ENCODE measurements at regions not wholly inside any gene's neighbourhood (a gene's known extent, or its start where the extent isn't known, plus 50 kb on each side); places are given as distances from the start of the nearest gene placed in this dataset.

DNA sequence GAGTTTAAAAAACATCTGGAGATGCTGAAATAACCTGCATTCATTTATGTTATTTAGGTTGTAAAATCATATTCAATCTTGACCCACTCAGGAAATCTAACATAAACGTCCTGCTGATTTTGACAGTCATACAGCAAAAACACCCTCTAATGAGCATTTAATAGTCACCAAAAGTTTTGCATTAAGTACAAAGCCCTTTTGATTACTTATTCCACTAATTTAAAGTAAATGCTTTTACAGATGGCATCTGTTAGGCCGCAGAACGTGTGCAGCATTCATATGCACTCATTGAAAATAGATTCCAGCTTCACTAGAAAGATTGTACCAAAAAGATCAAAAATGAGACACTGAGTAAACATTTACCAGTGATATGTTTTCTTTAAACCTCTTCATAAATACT, 1295.1 kb downstream of the EFNB2 start:
- no peak overlapping the region for H3K4me2 ChIP-seq
- H3K27ac ChIP-seq: no peak overlapping the region
- H4K20me1 ChIP-seq (ENCODE audit: insufficient read depth, poor library complexity, severe bottlenecking): no peaks in the 10 kb centered on the region
- 59% methylated on average over 3 of the region's 3 CpGs for WGBS (ENCODE audit: low lambda C conversion rate, missing lambda C conversion rate)
- DNase-seq (ENCODE audit: low spot score): no peak
- no peak for TF ChIP-seq CTCF (IDR thresholded peaks at IDR 0.05; ENCODE audit: poor library complexity)
- H3K27me3 ChIP-seq: no peaks in the 10 kb centered on the region
- H3K36me3 ChIP-seq (replicated peaks; ENCODE audit: insufficient read depth, low read depth): no peaks in the 10 kb centered on the region
- H3K9me2 ChIP-seq (replicated peaks; ENCODE audit: insufficient read depth): no peaks in the 10 kb centered on the region
- H3K79me2 ChIP-seq: no peaks in the 10 kb centered on the region
- peak overlapping the region; percentile 40 for H2AFZ ChIP-seq
- no peak overlapping the region for H3K4me3 ChIP-seq
- H3K4me1 ChIP-seq (ENCODE audit: insufficient read depth): no peaks in the 10 kb centered on the region
- no peaks in the 10 kb centered on the region for H3K9me3 ChIP-seq (ENCODE audit: low read depth)

GRCh38 chr13:105232439-105232838, 1303.0 kb downstream of the EFNB2 start:
- Histone ChIP-seq H3K27ac (no peak overlapping the region), H3K9me2 (replicated peaks; ENCODE audit: insufficient read depth) (no peaks in the 10 kb centered on the region), H4K20me1 (ENCODE audit: insufficient read depth, poor library complexity, severe bottlenecking) (no peaks in the 10 kb centered on the region), H3K4me2 (peak overlapping the region; percentile 61), H3K4me3 (no peak overlapping the region), H3K4me1 (ENCODE audit: insufficient read depth) (no peaks in the 10 kb centered on the region), H3K9me3 (ENCODE audit: low read depth) (no peaks in the 10 kb centered on the region), H3K27me3 (no peaks in the 10 kb centered on the region), H3K36me3 (replicated peaks; ENCODE audit: insufficient read depth, low read depth) (no peaks in the 10 kb centered on the region), H3K79me2 (no peaks in the 10 kb centered on the region), H2AFZ (no peak overlapping the region)
- TF ChIP-seq EZH2phosphoT487 (IDR thresholded peaks at IDR 0.05; ENCODE audit: low read depth, severe bottlenecking, unreplicated experiment): no peak
- DNase-seq (ENCODE audit: low spot score): peak; percentile 14
- 42% methylated on average over 5 of the region's 5 CpGs for WGBS (ENCODE audit: low lambda C conversion rate, missing lambda C conversion rate)

DNA sequence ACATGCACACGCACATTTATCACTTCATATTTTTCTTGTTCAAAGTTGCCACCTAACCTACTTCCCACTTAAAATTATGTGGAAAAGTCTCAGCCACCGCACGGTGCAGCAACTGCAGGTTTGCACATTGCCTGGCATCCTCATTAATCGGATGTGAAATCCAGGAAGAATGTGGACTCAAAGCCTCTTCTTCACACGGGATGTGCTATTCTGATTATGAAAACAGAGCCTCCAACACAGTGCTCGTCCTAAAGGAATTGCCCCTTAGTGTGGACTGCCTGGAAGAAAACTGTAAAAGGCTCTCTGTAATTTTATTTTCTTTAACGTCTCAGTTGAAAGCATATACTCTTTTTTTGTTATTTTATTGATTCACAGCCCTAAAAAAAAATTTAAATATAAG, 1303.5 kb downstream of the EFNB2 start:
- H3K79me2 ChIP-seq: no peaks in the 10 kb centered on the region
- H3K36me3 ChIP-seq (replicated peaks; ENCODE audit: insufficient read depth, low read depth): no peaks in the 10 kb centered on the region
- no peak for TF ChIP-seq CTCF (IDR thresholded peaks at IDR 0.05; ENCODE audit: poor library complexity)
- TF ChIP-seq EZH2 (IDR thresholded peaks at IDR 0.05; ENCODE audit: borderline replicate concordance): no peak
- no peak for TF ChIP-seq EZH2phosphoT487 (IDR thresholded peaks at IDR 0.05; ENCODE audit: low read depth, severe bottlenecking, unreplicated experiment)
- H3K4me3 ChIP-seq: no peak overlapping the region
- no peaks in the 10 kb centered on the region for H3K9me2 ChIP-seq (replicated peaks; ENCODE audit: insufficient read depth)
- 64% methylated on average over 7 of the region's 7 CpGs for WGBS (ENCODE audit: low lambda C conversion rate, missing lambda C conversion rate)
- no peaks in the 10 kb centered on the region for H3K9me3 ChIP-seq (ENCODE audit: low read depth)
- no peak overlapping the region for H3K27ac ChIP-seq
- no peaks in the 10 kb centered on the region for H3K4me1 ChIP-seq (ENCODE audit: insufficient read depth)
- no peaks in the 10 kb centered on the region for H4K20me1 ChIP-seq (ENCODE audit: insufficient read depth, poor library complexity, severe bottlenecking)
- DNase-seq (ENCODE audit: low spot score): no peak
- no peak overlapping the region for H3K4me2 ChIP-seq
- no peaks in the 10 kb centered on the region for H3K27me3 ChIP-seq
- H2AFZ ChIP-seq: no peak overlapping the region

- 90% methylated on average over 2 of the region's 2 CpGs for WGBS (ENCODE audit: low lambda C conversion rate, missing lambda C conversion rate)
- H3K27ac ChIP-seq: no peak overlapping the region
Measured at GRCh38 chr13:105231579-105231978, 1303.9 kb downstream of the EFNB2 start.

DNA sequence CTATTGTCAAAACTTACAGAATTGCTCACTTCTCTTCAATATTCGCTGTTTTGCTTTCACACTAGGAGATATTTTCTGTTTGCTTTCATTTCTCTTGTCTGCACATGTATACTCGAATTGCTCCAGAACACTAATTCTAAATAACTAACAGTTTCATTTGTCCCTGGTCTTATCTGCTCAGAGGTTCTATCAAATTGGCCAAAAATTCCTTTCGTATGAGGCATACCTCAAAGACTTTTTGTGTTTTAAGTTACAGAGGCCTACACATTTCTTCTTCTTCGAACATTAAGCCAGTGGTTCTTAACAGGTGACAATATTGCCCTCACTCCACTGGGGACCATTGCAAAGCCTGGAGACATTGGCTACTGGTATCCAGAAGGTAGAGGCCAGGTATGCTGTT, 1314.6 kb downstream of the EFNB2 start:
- H3K9me3 ChIP-seq (ENCODE audit: low read depth): no peaks in the 10 kb centered on the region
- H3K4me2 ChIP-seq: no peak overlapping the region
- H3K27ac ChIP-seq: no peak overlapping the region
- no peaks in the 10 kb centered on the region for H4K20me1 ChIP-seq (ENCODE audit: insufficient read depth, poor library complexity, severe bottlenecking)
- H3K27me3 ChIP-seq: no peaks in the 10 kb centered on the region
- H3K9me2 ChIP-seq (replicated peaks; ENCODE audit: insufficient read depth): no peaks in the 10 kb centered on the region
- H3K4me1 ChIP-seq (ENCODE audit: insufficient read depth): no peaks in the 10 kb centered on the region
- no peak overlapping the region for H2AFZ ChIP-seq
- WGBS (ENCODE audit: low lambda C conversion rate, missing lambda C conversion rate): 86% methylated on average over 4 of the region's 4 CpGs
- H3K36me3 ChIP-seq (replicated peaks; ENCODE audit: insufficient read depth, low read depth): no peaks in the 10 kb centered on the region
- DNase-seq (ENCODE audit: low spot score): no peak
- H3K4me3 ChIP-seq: no peak overlapping the region
- no peak for TF ChIP-seq EZH2phosphoT487 (IDR thresholded peaks at IDR 0.05; ENCODE audit: low read depth, severe bottlenecking, unreplicated experiment)
- TF ChIP-seq EZH2 (IDR thresholded peaks at IDR 0.05; ENCODE audit: borderline replicate concordance): no peak
- no peak for TF ChIP-seq CTCF (IDR thresholded peaks at IDR 0.05; ENCODE audit: poor library complexity)
- no peaks in the 10 kb centered on the region for H3K79me2 ChIP-seq

More at GRCh38 chr13:105231579-105231978, 1303.9 kb downstream of the EFNB2 start:
- Histone ChIP-seq H3K27me3 (no peaks in the 10 kb centered on the region), H3K4me1 (ENCODE audit: insufficient read depth) (no peaks in the 10 kb centered on the region), H3K4me3 (no peak overlapping the region), H3K9me2 (replicated peaks; ENCODE audit: insufficient read depth) (no peaks in the 10 kb centered on the region), H2AFZ (no peak overlapping the region), H3K79me2 (no peaks in the 10 kb centered on the region), H3K36me3 (replicated peaks; ENCODE audit: insufficient read depth, low read depth) (no peaks in the 10 kb centered on the region), H3K4me2 (no peak overlapping the region), H3K9me3 (ENCODE audit: low read depth) (no peaks in the 10 kb centered on the region), H4K20me1 (ENCODE audit: insufficient read depth, poor library complexity, severe bottlenecking) (no peaks in the 10 kb centered on the region)
- no peak for DNase-seq (ENCODE audit: low spot score)
- no peak for TF ChIP-seq EZH2 (IDR thresholded peaks at IDR 0.05; ENCODE audit: borderline replicate concordance)

All from hepatocyte (in vitro differentiated cells).